Hepatocyte (in vitro differentiated cells): ENCODE measurements at regions not wholly inside any gene's neighbourhood (a gene's known extent, or its start where the extent isn't known, plus 50 kb on each side); places are given as distances from the start of the nearest gene placed in this dataset.

Experiments
- CTCF ChIP-seq: fragments of 200-600 bp; sonication (generic); IDR thresholded peaks from 2 replicates; pipeline ENCODE4 v1.5.1; 2016; ENCODE audit warnings: antibody characterized with exemption, mild to moderate bottlenecking; ENCODE audit not compliant: poor library complexity
- EZH2 ChIP-seq: fragments of 200-600 bp; sonication (generic); IDR thresholded peaks from 2 replicates; pipeline ENCODE4 v1.6.1; 2016; ENCODE audit warnings: antibody characterized with exemption, mild to moderate bottlenecking, borderline replicate concordance
- EZH2phosphoT487 ChIP-seq: fragments of 200-600 bp; sonication (generic); IDR thresholded peaks from one replicate; pipeline ENCODE4 v1.6.1; 2018; ENCODE audit warnings: antibody characterized with exemption, mild to moderate bottlenecking, low read depth, moderate library complexity; ENCODE audit not compliant: unreplicated experiment, severe bottlenecking

DNA sequence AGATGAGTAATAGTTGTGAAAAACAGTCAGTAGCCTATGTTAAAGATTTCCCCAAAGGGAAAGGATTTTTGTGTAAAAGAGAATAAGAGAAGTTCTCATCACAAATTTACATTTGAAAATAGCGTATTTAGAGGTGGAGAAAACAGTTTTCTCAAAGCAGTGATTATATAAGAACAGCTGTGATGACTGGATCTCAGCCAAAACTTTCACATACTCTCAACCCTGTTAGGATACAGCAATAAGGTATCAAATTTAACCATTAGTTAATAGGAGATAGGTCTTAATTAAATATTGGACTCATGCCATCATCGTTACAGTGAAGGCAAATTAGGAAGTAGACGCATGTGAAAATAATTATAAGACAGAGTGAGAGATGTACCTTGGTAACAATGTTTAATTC, 622.7 kb downstream of the PCDH18 start:
- no peak for TF ChIP-seq CTCF
- no peak for TF ChIP-seq EZH2phosphoT487
- TF ChIP-seq EZH2, result no peak
